Stimulated activated CD4-positive, alpha-beta T cell treated with anti-CD3 and anti-CD28 coated beads, TNF-alpha, amount 100 ng/mL, for 48 hours (primary cell): ENCODE measurements at regions not wholly inside any gene's neighbourhood (a gene's known extent, or its start where the extent isn't known, plus 50 kb on each side); places are given as distances from the start of the nearest gene placed in this dataset.
A peak's percentile ranks its signal among the peaks of the same experiment; 100 is the strongest.

ENCODE experiments used
- DNase-seq, 3 donors: peaks; one replicate each; pipeline ENCODE4 v3.0.0-alpha.2; 2020; ENCODE audit warnings: low read depth in 3 of 3

GRCh38 chr5:70585996-70586395, 170.8 kb downstream of the GTF2H2C_2 start:
- DNase-seq, result peak in 2 of 3 donors; percentile 2 to 28
